Lower lobe of right lung (tissue), 2 donors: ENCODE measurements at regions not wholly inside any gene's neighbourhood (a gene's known extent, or its start where the extent isn't known, plus 50 kb on each side); places are given as distances from the start of the nearest gene placed in this dataset.
"Not testable (repeated sequence)": the region's sequence is repeated elsewhere in the genome, so short reads cannot be mapped to it uniquely, and the experiment has no call there.

Experiments used
- ATAC-seq, 2 donors: fragments of 200-7000 bp; cut with Tn5 transposase; one replicate each; pipeline ENCODE4 v1.9.1; 2020 to 2022; ENCODE audit warnings: mild to moderate bottlenecking in 2 of 2, moderate library complexity in 2 of 2
- DNase-seq: peaks from one replicate; pipeline ENCODE4 v3.0.0-alpha.2; 2020
- H3K27ac ChIP-seq: fragments of 200-600 bp; one replicate; pipeline ENCODE4 v1.8.0; 2022
- H3K27me3 ChIP-seq: fragments of 200-600 bp; one replicate; pipeline ENCODE4 v1.8.0; 2022; ENCODE audit warnings: low read depth
- H3K36me3 ChIP-seq: fragments of 200-600 bp; one replicate; pipeline ENCODE4 v1.8.0; 2022; ENCODE audit warnings: mild to moderate bottlenecking
- H3K4me1 ChIP-seq: fragments of 200-600 bp; one replicate; pipeline ENCODE4 v1.8.0; 2022
- H3K4me3 ChIP-seq: fragments of 200-600 bp; one replicate; pipeline ENCODE4 v1.8.0; 2022; ENCODE audit warnings: mild to moderate bottlenecking
- H3K9me3 ChIP-seq: fragments of 200-600 bp; one replicate; pipeline ENCODE4 v1.8.0; 2022
- CTCF ChIP-seq: fragments of 200-600 bp; IDR thresholded peaks from one replicate; pipeline ENCODE4 v1.8.0; 2022; ENCODE audit warnings: antibody characterized with exemption, mild to moderate bottlenecking
- intact Hi-C: fragments of 100-400 bp; cut with DNase I; formaldehyde crosslinking; loops from one replicate; pipeline ENCODE4 v1.11.0; 2022
- donor health status: DM: no; HTN: yes; CAD: no; lungs with severe emphysema.

GRCh38 chr2:111534910-111535352 lies 349.1 kb downstream of the ANAPC1 start:
- intact Hi-C loops: no loop called here
- no peaks in the 10 kb centered on the region for H3K36me3 ChIP-seq
- ATAC-seq (no peak), DNase-seq (no peak)
- H3K9me3 ChIP-seq: no peaks in the 10 kb centered on the region
- no peaks in the 10 kb centered on the region for H3K27me3 ChIP-seq
- peaks cover 12% of the 10 kb centered on the region for H3K4me1 ChIP-seq
- TF ChIP-seq CTCF: no peak
- no peak overlapping the region for H3K4me3 ChIP-seq
- no peak overlapping the region for H3K27ac ChIP-seq

GRCh38 chr2:111535404-111535803 lies 348.6 kb downstream of the ANAPC1 start:
- ATAC-seq: no peak
- DNase-seq: no peak
- Histone ChIP-seq H3K27me3 (no peaks in the 10 kb centered on the region), H3K9me3 (no peaks in the 10 kb centered on the region), H3K4me1 (peaks cover 12% of the 10 kb centered on the region), H3K36me3 (no peaks in the 10 kb centered on the region), H3K4me3 (no peak overlapping the region), H3K27ac (no peak overlapping the region)
- TF ChIP-seq CTCF: no peak
- intact Hi-C loops: no loop called here

GRCh38 chr2:111537078-111537655 lies 346.8 kb downstream of the ANAPC1 start:
- ATAC-seq (no peak), DNase-seq (no peak)
- TF ChIP-seq CTCF: no peak
- no peak overlapping the region for H3K27ac ChIP-seq
- peaks cover 12% of the 10 kb centered on the region for H3K4me1 ChIP-seq
- intact Hi-C loops: no loop called here
- H3K36me3 ChIP-seq: no peaks in the 10 kb centered on the region
- H3K9me3 ChIP-seq: no peaks in the 10 kb centered on the region
- no peak overlapping the region for H3K4me3 ChIP-seq
- no peaks in the 10 kb centered on the region for H3K27me3 ChIP-seq

- H3K36me3 ChIP-seq, DNase-seq, intact Hi-C loops, H3K9me3 ChIP-seq, H3K27ac ChIP-seq, ATAC-seq, H3K4me1 ChIP-seq, H3K4me3 ChIP-seq, H3K27me3 ChIP-seq: not testable (repeated sequence)
These were observed 344.0 kb downstream of the ANAPC1 start for GRCh38 chr2:111539991-111540390.

GRCh38 chr2:111542120-111542774 lies 341.7 kb downstream of the ANAPC1 start:
- ATAC-seq: peak in 1 of 2 donors; percentile 47
- H3K4me1 ChIP-seq, H3K36me3 ChIP-seq, intact Hi-C loops, H3K9me3 ChIP-seq, H3K27ac ChIP-seq, H3K27me3 ChIP-seq, DNase-seq, H3K4me3 ChIP-seq: not testable (repeated sequence)

- H3K9me3 ChIP-seq, H3K27me3 ChIP-seq, H3K4me1 ChIP-seq, ATAC-seq, H3K27ac ChIP-seq, H3K36me3 ChIP-seq, intact Hi-C loops, DNase-seq, H3K4me3 ChIP-seq: not testable (repeated sequence)
These were observed 340.0 kb downstream of the ANAPC1 start for GRCh38 chr2:111544006-111544405.

- H3K27ac ChIP-seq, H3K9me3 ChIP-seq, intact Hi-C loops, H3K4me1 ChIP-seq, DNase-seq, ATAC-seq, H3K4me3 ChIP-seq, H3K27me3 ChIP-seq, H3K36me3 ChIP-seq: not testable (repeated sequence)
These were observed 338.1 kb downstream of the ANAPC1 start for GRCh38 chr2:111545723-111546431.

GRCh38 chr2:111546578-111546977 lies 337.4 kb downstream of the ANAPC1 start:
- DNase-seq, H3K9me3 ChIP-seq, H3K36me3 ChIP-seq, H3K27ac ChIP-seq, H3K27me3 ChIP-seq, intact Hi-C loops, H3K4me1 ChIP-seq, H3K4me3 ChIP-seq, ATAC-seq: not testable (repeated sequence)

GRCh38 chr2:111549174-111549573 lies 334.8 kb downstream of the ANAPC1 start:
- H3K4me3 ChIP-seq, ATAC-seq, intact Hi-C loops, DNase-seq, H3K4me1 ChIP-seq, H3K9me3 ChIP-seq, H3K27me3 ChIP-seq, H3K36me3 ChIP-seq, H3K27ac ChIP-seq: not testable (repeated sequence)

- H3K4me3 ChIP-seq, H3K4me1 ChIP-seq, H3K9me3 ChIP-seq, intact Hi-C loops, H3K27ac ChIP-seq, DNase-seq, H3K27me3 ChIP-seq, H3K36me3 ChIP-seq: not testable (repeated sequence)
- ATAC-seq: peak; percentile 45 to 49
These were observed 332.6 kb downstream of the ANAPC1 start for GRCh38 chr2:111551428-111551827.

GRCh38 chr2:111552625-111553024 lies 331.4 kb downstream of the ANAPC1 start:
- H3K9me3 ChIP-seq, ATAC-seq, H3K27ac ChIP-seq, H3K27me3 ChIP-seq, H3K4me3 ChIP-seq, H3K36me3 ChIP-seq, H3K4me1 ChIP-seq, intact Hi-C loops, DNase-seq: not testable (repeated sequence)
